DOHH2 (cell line): ENCODE measurements at regions not wholly inside any gene's neighbourhood (a gene's known extent, or its start where the extent isn't known, plus 50 kb on each side); places are given as distances from the start of the nearest gene placed in this dataset.

Experiments
- H3F3A ChIP-seq: fragments of 200-600 bp; sonication (generic), shearing (Covaris generic); 2 replicates; pipeline ENCODE4 v1.6.0; 2016; ENCODE audit warnings: antibody characterized with exemption, mild to moderate bottlenecking; ENCODE audit not compliant: control insufficient read depth, insufficient read depth
- H3K27ac ChIP-seq: fragments of 200-600 bp; sonication (generic); 2 replicates; pipeline ENCODE4 v1.5.1; 2014; ENCODE audit warnings: low read depth, mild to moderate bottlenecking, low read length, moderate library complexity
- H3K27me3 ChIP-seq: fragments of 200-600 bp; sonication (generic); 2 replicates; pipeline ENCODE4 v1.6.1; 2014; ENCODE audit warnings: mild to moderate bottlenecking, low read length, mixed read lengths; ENCODE audit not compliant: control insufficient read depth
- H3K36me3 ChIP-seq: fragments of 200-600 bp; sonication (generic); 2 replicates; pipeline ENCODE4 v1.6.1; 2014; ENCODE audit warnings: mild to moderate bottlenecking, low read length, moderate library complexity, mixed read lengths; ENCODE audit not compliant: control insufficient read depth
- H3K4me1 ChIP-seq: fragments of 200-600 bp; sonication (generic); 2 replicates; pipeline ENCODE4 v1.6.1; 2014; ENCODE audit warnings: mild to moderate bottlenecking, low read length, mixed read lengths; ENCODE audit not compliant: control insufficient read depth
- H3K4me2 ChIP-seq: fragments of 200-600 bp; sonication (generic); 2 replicates; pipeline ENCODE4 v1.6.0; 2014; ENCODE audit warnings: mild to moderate bottlenecking, low read length, moderate library complexity
- H3K4me3 ChIP-seq: fragments of 200-600 bp; sonication (generic); 2 replicates; pipeline ENCODE4 v1.5.1; 2014; ENCODE audit warnings: mild to moderate bottlenecking, low read length, mixed read lengths
- H3K79me2 ChIP-seq: fragments of 200-600 bp; sonication (generic); 2 replicates; pipeline ENCODE4 v1.6.1; 2014; ENCODE audit warnings: mild to moderate bottlenecking, low read length, mixed read lengths; ENCODE audit not compliant: control insufficient read depth
- H3K9me2 ChIP-seq: fragments of 200-600 bp; sonication (generic); replicated peaks from 2 replicates; pipeline ENCODE4 v1.6.1; 2014; ENCODE audit warnings: mild to moderate bottlenecking, low read length, mixed read lengths; ENCODE audit not compliant: control insufficient read depth
- H3K9me3 ChIP-seq: fragments of 200-600 bp; sonication (generic); 2 replicates; pipeline ENCODE4 v1.6.1; 2014; ENCODE audit warnings: antibody characterized with exemption, low read length, mixed read lengths; ENCODE audit not compliant: control insufficient read depth, insufficient read depth
- H4K20me1 ChIP-seq: fragments of 200-600 bp; sonication (generic); 2 replicates; pipeline ENCODE4 v1.6.0; 2014; ENCODE audit warnings: low read depth, mild to moderate bottlenecking, antibody characterized with exemption, low read length, moderate library complexity; ENCODE audit not compliant: control insufficient read depth, insufficient read depth
- EZH2phosphoT487 ChIP-seq: fragments of 200-600 bp; sonication (generic); IDR thresholded peaks from 2 replicates; pipeline ENCODE4 v1.6.1; 2017; ENCODE audit warnings: borderline replicate concordance, mild to moderate bottlenecking, antibody characterized with exemption, low read length, moderate library complexity, mixed read lengths
- TF ChIP-seq, protein P1 (sequence below): fragments of 200-600 bp; sonication (generic); IDR thresholded peaks from one replicate; pipeline ENCODE4 v1.5.1; 2014; ENCODE audit warnings: antibody characterized with exemption, mild to moderate bottlenecking, low read depth, low read length; ENCODE audit not compliant: poor library complexity, severe bottlenecking

DNA sequence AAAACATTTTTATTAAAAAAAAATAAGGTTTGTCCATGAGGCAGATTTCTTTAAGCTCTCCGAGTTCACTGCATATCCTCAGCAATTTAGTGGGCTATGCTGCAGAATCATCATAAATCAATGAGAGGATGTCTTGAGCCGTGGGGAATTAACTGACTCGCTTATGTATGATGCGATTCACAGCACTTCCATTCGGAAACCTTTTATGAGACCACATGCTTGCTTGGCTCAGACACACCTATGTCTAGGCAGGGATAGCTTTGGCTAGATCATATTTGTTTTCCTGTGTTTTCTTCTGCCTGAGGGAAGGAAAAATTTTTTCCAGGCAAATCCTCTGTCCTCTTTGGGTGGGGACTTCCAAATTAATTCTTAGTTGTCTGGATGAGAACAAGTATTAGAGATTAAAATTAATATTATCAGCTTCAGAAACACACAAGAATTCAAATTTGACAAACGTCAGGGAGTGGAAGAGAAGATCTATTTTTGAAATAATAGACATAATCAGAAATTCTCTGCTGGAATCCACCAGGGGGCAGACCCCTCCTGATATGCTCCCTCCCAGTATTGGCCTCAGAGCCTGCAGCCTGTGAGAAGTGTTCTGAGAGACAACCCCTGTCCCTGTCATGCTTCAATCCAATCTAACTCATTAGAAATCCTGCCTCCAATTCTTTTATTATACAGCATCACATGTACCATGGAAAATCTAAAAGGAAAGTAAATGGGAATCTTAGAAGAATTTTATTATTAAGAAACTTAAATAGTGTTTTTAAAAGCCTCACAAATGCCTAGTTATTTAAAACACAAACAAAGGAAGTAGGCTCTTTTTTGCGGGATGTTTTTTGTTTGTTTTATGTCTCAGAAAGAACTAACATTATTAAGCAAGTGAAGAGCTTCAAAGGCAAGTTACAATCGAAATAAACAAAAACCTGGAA lies 345.1 kb upstream of the TACR3 start:
- Histone ChIP-seq H3K36me3 (no peaks in the 10 kb centered on the region), H3K4me3 (no peak overlapping the region), H3K79me2 (no peaks in the 10 kb centered on the region), H3K4me2 (no peak overlapping the region), H3K27ac (no peak overlapping the region), H4K20me1 (no peaks in the 10 kb centered on the region), H3K27me3 (no peaks in the 10 kb centered on the region), H3K4me1 (no peaks in the 10 kb centered on the region), H3F3A (no peaks in the 10 kb centered on the region), H3K9me3 (no peaks in the 10 kb centered on the region), H3K9me2 (no peaks in the 10 kb centered on the region)
- TF ChIP-seq EZH2phosphoT487: no peak
- TF ChIP-seq, protein P1, sequence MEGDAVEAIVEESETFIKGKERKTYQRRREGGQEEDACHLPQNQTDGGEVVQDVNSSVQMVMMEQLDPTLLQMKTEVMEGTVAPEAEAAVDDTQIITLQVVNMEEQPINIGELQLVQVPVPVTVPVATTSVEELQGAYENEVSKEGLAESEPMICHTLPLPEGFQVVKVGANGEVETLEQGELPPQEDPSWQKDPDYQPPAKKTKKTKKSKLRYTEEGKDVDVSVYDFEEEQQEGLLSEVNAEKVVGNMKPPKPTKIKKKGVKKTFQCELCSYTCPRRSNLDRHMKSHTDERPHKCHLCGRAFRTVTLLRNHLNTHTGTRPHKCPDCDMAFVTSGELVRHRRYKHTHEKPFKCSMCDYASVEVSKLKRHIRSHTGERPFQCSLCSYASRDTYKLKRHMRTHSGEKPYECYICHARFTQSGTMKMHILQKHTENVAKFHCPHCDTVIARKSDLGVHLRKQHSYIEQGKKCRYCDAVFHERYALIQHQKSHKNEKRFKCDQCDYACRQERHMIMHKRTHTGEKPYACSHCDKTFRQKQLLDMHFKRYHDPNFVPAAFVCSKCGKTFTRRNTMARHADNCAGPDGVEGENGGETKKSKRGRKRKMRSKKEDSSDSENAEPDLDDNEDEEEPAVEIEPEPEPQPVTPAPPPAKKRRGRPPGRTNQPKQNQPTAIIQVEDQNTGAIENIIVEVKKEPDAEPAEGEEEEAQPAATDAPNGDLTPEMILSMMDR: peak; percentile 56

DNA sequence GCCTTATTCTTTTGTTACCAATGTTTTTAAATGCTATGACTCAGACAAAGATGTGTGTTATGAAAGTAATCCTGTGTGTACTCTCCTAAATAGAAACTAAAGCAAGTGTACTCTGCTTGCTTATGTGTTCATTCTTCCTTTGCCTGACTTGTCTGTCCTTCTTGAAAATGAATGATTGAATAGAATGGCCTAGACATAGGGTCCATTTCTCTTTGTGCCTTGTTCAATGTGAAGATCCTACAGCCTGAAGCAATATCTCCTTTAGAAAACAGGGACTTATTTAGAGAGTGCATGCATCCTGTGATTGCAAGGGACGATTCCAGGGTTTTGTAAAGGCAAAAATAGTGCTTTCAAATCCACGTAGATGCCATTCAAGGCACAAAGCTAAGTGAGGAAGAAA lies 343.6 kb upstream of the TACR3 start:
- Histone ChIP-seq H3K4me3 (no peak overlapping the region), H3K4me2 (no peak overlapping the region), H3K4me1 (no peaks in the 10 kb centered on the region), H4K20me1 (no peaks in the 10 kb centered on the region), H3K9me3 (no peaks in the 10 kb centered on the region), H3K36me3 (no peaks in the 10 kb centered on the region), H3K27me3 (no peaks in the 10 kb centered on the region), H3K79me2 (no peaks in the 10 kb centered on the region), H3K9me2 (no peaks in the 10 kb centered on the region), H3K27ac (no peak overlapping the region), H3F3A (no peaks in the 10 kb centered on the region)
- no peak for TF ChIP-seq EZH2phosphoT487
- TF ChIP-seq, protein P1: no peak

DNA sequence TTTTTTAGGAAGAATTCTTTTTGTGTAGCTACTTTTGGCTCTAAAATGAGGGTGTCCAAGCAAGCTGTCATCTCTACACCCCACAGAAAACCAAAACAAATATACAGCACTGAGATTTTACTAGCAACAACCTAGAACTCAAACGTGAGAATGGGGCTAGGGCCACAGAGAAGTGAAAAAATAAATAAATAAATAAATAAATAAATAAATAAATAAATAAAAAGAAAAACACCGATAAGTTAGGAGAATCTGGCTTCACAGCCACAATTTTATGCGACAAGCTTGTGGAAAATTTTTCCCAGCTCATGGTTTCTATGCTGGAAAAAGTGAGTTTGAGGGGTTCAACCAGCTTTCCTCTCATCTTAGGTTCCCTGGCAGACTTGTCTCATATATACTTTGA lies 324.6 kb upstream of the TACR3 start:
- TF ChIP-seq EZH2phosphoT487: no peak
- TF ChIP-seq, protein P1: no peak
- Histone ChIP-seq H3K9me2 (no peaks in the 10 kb centered on the region), H3K4me1 (no peaks in the 10 kb centered on the region), H3K79me2 (no peaks in the 10 kb centered on the region), H3K36me3 (no peaks in the 10 kb centered on the region), H3K27ac (no peak overlapping the region), H3K9me3 (no peaks in the 10 kb centered on the region), H3K4me3 (no peak overlapping the region), H3K27me3 (no peaks in the 10 kb centered on the region), H3K4me2 (no peak overlapping the region), H4K20me1 (no peaks in the 10 kb centered on the region), H3F3A (no peaks in the 10 kb centered on the region)
